GM21526 (cell line): ENCODE measurements at regions not wholly inside any gene's neighbourhood (a gene's known extent, or its start where the extent isn't known, plus 50 kb on each side); places are given as distances from the start of the nearest gene placed in this dataset.
"Not testable (repeated sequence)": the region's sequence is repeated elsewhere in the genome, so short reads cannot be mapped to it uniquely, and the experiment has no call there.

Experiments
- ATAC-seq: cut with Tn5 transposase; IDR thresholded peaks from one replicate; pipeline ENCODE4 v1.9.1; 2021; ENCODE audit warnings: moderate library complexity; ENCODE audit not compliant: unreplicated experiment, low FRiP score

DNA sequence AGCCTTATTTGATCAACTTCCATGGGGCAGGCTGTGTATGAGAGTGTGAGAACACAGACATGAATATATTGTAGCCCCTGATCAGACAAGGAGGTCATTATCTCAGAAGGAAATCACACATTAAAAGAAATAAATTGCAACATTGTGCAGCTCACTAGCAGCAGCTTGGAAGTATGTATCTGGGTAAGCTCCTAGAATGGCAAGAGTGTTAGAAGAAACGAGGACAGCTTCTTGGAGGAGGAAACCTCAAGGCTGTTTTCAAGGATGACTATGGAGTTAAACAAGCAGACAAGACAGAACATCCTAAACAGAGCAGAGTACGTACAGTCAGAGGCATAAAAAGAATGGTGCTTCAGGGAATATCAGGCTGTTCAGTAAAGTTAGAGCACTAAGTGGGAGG, 511.0 kb downstream of the SLCO4C1 start:
- no peak for ATAC-seq

DNA sequence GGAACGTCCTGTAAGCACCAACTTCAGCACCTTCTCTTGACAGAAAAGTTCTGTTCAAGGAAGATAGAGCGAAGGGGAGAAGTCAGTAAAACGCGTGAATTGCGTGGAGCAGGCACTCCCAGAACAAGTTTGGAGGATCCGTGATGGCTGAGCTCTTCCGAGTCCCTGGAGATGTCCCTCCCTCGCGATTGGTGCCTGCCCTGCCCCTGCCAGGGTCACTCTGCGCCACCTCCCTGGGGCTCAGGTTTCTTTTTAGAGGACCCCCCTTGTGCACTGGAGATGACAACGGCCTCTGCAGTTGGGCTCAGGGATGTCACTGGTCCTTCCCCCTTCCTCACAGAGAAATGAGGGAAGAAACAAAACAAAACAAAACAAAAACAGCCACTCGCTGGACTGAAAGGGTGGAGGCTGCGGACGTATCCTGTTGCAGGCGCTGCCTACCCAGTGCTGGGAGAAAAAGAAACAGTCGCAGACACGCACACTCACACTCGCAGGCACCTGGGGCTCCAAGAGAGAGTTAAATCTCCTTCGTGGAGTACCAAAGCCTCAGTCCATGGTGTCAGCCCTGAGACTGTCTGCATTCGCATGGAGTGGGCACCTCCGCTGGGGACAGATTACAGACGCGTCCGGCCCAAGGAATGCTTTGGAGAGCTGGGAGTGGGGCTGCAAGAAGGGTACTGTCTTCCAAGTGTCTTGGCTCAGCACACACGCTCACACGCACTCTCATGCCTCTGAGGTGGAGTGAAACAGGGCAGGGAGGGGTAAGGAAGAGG, 512.7 kb downstream of the SLCO4C1 start:
- ATAC-seq: no peak

DNA sequence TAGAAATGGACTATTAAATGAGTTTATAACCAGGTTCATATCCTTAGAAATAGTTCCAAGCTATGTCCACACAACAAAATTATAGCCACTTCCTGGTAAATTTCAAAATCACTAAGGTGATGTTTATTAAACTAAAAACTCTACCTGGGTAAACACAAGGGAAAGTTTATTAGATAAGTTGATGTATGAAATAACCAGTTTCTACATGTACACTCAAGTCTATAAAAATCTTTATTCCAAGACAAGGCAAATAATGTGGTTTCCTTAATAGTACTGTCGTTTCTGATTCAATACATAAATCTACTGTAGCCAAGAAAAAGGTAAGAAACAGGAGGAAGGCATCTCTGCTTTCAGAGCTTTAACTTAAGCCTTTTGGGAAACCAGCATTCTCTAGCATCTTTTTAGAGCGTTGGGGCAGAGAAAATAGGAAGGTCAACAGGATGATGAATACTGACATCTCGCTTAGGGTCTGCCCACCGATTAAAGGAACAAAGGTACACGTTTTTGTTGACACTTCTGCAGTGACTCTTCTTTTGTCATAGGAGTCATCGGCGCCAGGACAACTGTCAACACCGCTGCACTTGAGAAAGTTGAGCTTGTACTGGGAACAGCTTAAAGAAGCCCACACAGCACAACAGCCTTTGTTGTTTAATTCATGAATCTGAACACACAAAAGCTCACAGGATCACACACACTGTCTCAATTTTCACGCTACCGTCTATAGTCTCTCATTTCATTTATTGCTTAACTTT, 513.6 kb downstream of the SLCO4C1 start:
- ATAC-seq: no peak

DNA sequence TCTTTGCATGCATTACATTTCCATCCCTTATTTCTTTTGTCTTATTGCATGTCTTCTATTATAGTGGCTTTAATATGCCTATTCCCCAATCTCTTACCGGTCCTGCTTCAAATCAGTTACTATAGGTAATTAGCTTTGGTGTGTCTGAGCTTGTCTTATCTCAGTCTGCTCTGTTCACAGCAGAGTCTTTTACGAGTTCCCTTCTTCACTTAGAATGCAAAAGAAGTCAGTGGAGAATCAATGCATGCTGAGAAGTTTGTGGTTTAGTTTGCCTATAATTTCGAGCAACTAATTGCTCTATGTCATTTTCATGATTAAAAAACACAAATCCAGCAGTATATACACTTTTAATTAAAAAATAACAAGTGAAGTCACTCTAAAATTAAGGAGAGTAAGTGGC, 545.0 kb downstream of the SLCO4C1 start:
- ATAC-seq: no peak

DNA sequence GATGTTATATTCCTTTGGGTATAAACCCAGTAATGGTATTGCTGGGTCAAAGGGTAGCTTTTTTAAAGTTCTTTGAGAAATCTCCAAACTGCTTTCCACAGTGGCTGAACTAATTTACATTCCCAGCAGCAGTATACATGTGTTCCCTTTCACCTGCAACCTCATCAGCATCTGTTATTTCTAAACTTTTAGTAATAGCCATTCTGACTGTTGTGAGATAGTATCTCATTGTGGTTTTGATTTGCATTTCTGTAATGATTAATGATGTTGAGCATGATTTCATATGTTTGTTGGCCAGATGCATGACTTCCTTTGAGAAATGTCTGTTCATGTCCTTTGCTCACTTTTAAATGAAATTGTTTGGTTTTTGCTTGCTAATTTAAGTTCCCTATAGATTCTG, 553.1 kb downstream of the SLCO4C1 start:
- not testable (repeated sequence) for ATAC-seq

DNA sequence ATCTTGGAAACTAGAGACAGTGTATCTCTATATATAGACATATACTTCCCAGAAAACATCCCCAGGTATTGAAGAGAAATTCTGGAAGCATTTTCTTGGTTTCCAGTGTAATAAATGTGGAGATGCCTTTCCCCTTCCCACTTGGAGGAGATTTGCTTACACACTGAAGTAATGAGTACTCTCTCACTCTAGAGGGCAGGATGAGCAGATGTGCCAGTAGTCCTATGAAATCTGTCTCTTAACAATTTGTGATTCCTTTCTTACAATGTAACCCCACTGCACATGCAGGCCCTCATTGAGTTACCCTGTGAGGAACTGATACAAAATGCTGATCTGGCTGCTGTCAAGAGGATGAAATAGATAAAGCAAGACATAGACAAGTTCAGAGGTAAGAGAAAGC, 567.2 kb downstream of the SLCO4C1 start:
- no peak for ATAC-seq

DNA sequence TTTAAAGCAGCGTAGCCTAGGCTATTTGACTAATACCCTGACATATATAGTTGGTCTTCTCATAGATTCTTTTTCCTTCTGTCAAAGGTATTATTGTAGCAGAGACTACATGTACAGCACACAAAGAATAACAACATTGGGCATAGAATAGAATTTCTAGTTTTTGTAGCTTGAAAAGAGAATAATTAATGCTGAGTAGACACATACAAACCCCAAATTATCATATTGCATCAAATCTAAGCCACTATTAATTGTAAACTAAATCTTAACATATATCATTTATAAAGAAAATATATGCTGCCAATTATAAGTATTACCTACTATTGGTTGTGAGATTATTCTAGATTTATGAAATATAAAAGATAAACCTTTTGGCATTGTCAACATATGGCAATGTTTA, 574.5 kb downstream of the SLCO4C1 start:
- no peak for ATAC-seq

DNA sequence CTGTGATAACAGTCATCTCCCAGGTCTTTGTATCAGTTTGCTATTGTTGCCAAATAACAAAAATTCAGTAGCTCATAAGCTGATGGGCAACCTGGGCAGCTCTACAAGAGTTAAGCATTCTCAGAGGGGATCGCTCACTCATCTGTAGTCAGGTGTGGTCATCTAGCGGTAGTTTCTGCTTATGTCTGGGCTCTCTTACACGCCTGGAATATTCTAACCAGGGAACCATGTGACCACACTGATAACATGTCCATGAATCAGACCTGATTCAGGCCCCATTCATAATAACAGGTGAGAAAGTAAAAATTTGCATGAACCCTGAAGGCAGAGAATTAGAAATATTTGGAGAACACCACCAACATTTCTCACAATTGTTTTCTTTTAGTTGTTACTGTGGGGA, 576.1 kb downstream of the SLCO4C1 start:
- no peak for ATAC-seq

DNA sequence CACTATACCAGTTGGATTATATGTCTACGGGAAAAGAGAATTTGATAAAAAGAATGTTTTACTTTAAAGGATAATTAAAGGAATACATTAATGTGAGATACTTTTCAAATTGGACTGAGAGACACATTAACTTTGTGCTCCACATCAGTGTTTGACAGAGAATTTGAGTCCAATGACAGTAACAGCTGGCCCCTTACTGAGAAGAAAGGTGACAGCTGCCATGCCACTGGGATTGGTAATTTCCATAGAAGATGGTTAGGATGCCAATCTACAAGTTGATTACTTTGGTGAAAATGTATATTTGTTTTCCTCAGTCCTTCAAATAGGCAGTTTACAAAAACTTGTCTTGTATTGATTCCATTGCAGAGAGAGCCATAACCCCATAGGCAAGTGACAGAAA, 578.4 kb downstream of the SLCO4C1 start:
- ATAC-seq: no peak

DNA sequence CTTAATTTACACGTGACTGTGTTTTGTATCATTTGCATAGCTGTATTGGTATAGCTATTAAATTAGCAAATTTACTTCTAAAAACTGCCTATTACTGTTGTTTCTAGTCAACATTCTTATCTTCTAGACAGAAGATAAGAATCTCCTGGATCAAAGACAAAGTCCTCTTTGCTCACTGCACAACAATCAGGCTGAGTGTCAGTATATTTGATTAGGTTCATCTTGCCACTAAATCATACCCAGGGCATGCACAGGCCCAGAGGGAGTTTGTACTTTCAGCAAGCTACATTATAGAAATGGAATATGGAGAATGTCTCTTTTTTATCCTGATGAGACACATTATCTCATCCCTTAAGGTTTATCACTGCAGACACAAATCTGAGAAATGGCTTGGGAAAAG, 579.1 kb downstream of the SLCO4C1 start:
- ATAC-seq: no peak

DNA sequence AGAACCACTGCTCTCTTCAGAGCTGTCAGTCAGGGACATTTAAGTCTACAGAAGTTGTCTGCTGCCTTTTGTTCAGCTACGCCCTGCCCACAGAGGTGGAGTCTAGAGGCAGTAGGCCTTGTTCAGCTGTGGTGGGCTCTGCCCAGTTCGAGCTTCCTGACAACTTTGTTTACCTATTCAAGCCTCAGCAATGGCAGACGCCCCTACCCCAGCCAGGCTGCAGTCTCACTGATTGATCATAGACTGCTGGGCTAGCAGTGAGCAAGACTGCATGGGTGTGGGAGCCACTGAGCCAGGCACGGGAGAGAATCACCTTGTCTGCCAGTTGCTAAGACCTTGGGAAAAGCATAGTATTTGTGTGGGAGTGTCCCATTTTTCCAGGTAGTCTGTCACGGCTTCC, 580.3 kb downstream of the SLCO4C1 start:
- not testable (repeated sequence) for ATAC-seq

DNA sequence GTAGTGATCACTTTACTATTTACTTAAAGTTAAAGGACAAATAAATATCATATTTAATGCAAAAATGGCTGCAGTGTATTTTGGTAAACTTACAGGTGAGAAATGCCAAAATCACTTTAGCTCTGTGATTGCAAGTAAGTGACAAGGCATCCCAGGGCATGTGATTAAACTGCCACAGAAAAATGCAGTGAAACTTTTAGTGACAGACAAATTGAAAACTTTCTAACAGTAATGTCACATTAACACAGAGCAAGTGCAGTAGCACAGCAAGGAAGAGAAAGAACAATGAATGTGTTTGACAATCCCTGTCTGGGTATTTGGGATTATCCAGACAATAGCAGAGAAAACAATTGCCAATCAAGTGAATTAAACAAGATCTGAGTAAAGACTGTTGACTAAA, 606.8 kb downstream of the SLCO4C1 start:
- ATAC-seq: no peak

DNA sequence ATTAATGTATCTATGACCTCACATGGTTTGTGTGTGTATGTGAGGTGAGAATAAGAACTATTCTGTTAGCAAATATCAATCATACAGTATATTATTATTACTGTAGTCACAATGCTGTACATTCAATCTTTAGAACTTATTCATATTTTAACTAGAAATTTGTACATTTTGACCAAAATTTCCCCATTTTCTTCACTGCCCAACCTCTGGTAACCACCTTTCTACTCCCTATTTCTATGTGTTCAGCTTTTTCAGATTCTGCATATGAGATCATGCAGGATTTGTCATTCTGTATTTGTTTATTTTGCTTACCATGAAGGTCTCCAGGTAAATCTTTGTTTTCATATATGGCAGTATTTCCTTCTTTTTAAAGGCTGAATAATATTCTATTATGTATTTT, 607.9 kb downstream of the SLCO4C1 start:
- no peak for ATAC-seq

DNA sequence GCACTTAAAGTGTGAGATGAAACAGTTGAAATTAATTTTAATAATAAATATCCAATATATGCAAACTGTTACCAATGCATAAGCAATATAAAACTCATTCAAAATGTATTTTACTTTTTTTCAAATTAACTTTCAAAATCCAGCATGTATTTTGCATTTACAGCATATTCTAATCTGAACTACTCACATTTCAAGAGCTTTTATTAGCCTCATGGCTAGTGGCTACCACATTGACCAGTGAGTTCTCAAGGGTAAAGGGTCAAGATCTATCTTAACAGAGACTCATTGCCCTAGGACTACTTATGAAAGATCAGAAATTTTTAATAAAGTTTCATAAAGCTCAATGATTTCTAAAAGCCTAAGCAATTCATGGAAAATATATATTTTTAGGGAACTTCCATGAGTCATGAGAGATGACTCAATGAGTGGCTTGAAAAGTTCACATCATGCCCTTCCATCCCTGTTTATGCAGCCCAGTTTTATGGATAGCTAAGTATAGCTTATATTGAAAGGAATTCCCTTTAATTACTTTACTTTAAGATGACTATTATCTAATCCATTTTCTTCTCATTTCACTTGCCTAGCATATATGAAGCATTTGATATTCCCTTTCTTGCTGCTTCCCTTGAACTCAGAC, 608.6 kb downstream of the SLCO4C1 start:
- no peak for ATAC-seq

DNA sequence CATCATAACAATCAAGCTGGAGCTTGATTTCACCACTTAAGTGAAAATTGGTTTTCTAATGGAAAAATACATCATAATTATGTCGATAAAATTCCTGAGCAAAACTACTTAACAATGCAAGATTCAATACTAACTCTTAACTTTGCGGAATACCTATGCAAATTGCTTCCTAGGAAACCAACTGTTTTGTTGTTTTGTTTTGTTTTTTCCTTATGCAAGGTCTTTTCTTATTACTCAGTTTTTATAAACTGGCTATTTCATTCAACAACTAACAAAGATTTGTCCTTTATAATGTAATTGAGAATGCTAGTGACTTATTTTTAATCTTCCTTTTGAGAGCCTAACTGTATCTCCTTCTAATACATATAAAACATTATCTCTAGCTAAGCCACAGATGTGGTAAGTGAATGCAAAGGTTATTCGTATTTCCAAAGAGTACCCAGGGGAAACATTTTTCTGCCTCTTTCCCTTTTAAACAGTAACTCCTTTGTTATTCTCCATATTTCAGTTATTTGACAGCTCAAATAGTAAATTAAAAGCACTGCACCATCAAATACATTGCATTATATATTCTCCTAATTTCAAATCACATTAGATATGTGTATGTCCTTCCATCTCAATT, 609.4 kb downstream of the SLCO4C1 start:
- ATAC-seq: no peak

DNA sequence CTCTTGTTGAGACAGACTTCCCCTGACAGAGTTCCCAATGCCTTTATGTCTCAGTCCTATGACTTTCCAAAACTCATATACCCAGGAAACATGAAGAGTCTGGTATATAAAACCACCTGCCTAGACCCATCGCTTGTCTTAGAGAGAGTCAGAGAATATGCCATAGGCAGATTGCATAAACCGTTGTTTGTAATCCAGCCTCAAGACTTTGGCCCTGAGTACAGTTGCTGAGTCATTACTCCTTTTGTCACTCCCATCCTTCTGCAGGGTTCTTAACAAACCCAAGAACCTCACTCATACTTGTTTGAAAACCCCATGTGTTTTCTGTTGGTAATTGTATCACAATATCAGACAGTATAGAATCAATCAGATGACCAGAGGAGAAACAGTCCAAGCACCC, 616.3 kb downstream of the SLCO4C1 start:
- no peak for ATAC-seq

DNA sequence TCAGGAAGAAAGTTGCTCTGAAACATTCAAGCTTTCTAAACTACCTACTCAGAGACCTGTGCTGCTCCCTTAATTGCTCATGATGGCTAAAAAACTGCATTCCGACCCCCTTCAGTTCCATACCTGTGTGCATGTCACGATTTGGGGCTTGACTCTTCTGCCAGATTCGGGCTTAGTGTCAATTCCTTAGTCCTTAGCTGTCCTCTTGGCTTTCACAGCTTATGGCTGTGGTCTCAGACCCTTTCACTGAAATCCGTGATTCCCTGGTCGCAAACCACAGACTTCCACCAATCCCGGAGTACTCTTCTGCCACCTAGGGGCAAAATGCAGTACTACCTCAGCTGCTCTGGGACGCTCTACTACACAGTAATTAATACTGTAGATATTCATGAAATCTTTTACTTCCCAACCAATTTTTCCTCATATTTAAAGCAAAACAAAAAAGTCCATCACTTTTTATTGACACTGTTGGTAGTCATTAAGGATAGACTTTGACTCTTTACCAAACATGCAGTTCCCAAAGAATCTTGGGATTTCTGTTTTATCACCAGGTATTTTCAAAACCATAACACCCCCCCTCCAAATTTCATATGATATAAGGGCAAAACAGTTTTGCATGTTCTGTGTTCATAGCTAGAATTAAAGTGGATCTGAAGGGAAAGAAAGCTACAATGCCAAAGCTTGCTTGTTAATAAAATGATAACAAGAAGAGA, 617.4 kb downstream of the SLCO4C1 start:
- peak; percentile 74 for ATAC-seq

DNA sequence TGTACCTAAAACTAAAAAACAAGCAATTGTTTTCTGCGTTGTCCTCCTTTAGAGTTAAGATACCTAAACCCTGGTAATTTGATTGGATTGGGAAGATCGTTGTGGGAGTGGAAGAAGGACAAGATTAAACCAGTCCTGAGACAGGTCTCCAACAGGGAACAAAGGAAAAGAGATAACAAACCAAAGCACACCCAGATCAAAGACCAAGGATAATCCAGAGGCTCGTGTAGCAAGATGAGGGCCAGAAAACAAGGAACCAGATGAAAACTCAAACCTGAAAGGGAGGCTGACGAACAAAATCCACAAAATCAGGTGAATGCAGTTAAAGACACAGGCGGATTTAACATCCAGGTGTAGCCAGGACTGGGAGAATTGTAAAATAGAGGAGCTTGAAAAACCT, 618.1 kb downstream of the SLCO4C1 start:
- no peak for ATAC-seq

DNA sequence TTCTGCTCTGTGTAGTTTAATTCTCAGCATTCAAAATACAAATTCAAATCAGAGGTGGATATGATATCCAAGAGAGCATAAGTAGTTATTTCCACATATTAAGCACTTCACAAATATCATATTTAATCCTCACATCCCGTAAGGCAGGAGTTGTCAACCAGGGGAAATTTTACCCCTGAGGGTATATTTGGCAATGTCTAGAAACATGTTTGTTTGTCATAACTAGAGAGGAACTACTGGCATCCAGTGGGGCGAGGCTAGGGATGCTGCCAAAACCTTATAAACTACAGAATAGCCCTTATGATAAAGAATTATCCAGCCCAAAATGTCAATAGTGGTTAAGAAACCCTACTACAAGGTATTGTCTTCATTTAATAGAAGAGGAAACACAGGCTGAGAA, 619.4 kb downstream of the SLCO4C1 start:
- no peak for ATAC-seq

DNA sequence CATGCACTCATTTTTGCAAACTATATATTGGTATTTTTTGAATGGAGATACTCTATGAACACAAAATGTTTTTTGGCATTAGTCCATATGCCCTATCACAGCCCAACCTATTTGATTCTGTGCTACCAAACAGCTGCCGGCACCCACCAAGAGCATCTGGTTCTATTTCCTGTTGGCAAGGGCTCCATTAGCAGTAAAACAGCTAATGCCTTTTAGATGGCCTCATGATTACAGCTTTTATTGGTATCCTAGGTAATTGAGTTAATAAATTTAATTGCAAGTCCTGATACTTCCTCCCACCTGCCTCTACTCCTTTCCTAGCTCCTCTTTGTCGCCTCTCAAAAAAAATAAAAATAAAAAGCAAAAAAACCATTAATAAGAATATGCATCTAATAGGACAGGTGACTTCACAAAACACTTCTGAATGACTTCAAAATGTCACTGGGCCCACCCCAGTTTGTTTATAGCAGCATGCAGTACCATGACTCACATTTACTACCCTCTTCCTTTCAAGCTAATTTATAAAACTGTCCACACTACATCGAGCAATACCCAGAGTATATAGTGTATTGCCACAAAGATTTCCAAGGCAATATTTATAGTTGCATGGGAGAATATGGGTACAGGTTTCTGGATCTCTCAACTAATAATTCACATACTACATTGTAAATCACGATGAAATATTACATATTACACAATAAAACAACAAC, 620.4 kb downstream of the SLCO4C1 start:
- ATAC-seq: no peak
